ENCODE measurements at regions not wholly inside any gene's neighbourhood (a gene's known extent, or its start where the extent isn't known, plus 50 kb on each side); places are given as distances from the start of the nearest gene placed in this dataset.

DNA sequence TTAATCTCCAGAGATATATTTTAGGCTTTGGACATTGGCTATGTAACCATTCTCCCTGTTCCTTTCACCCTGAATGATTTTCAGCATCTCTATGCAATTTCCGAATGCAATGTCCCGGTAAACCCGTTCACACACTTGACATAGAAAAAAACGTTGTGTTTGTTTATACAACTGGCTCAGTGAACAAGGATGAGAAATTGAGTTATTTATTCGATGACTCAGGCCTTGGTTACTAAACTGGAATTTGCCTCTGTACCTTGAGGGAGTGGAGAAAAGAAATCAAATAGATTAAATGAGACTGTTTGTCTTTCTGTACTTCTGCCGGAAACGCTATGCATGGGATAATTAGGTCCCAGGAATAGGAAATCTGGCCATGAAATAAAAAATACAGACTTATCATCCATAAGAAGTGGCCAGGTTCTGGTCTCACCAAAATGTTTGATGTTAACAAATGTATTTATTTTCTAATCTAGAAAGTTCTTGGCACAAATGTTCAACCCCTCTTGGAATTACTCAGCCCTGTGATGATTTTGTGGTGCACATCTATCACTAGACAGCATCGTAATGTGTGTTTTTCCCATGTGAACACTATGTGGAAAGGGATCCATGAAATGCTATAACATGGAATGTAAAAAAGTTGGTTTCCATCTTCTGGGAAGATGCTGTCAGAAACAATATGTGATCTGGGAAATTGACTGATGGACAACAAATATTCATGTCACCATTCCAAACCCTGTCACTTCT is 253.9 kb downstream of the DUSP10 start:
- TF ChIP-seq GATA2 (IDR thresholded peaks at IDR 0.05; ENCODE audit: insufficient read depth, insufficient read length, low read depth, low read length) (no peak), POLR2AphosphoS5 (IDR thresholded peaks at IDR 0.05; ENCODE audit: insufficient read depth, low read depth, low read length) (no peak)
- TF ChIP-seq, protein P1, sequence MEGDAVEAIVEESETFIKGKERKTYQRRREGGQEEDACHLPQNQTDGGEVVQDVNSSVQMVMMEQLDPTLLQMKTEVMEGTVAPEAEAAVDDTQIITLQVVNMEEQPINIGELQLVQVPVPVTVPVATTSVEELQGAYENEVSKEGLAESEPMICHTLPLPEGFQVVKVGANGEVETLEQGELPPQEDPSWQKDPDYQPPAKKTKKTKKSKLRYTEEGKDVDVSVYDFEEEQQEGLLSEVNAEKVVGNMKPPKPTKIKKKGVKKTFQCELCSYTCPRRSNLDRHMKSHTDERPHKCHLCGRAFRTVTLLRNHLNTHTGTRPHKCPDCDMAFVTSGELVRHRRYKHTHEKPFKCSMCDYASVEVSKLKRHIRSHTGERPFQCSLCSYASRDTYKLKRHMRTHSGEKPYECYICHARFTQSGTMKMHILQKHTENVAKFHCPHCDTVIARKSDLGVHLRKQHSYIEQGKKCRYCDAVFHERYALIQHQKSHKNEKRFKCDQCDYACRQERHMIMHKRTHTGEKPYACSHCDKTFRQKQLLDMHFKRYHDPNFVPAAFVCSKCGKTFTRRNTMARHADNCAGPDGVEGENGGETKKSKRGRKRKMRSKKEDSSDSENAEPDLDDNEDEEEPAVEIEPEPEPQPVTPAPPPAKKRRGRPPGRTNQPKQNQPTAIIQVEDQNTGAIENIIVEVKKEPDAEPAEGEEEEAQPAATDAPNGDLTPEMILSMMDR (IDR thresholded peaks at IDR 0.05; ENCODE audit: extremely low read depth in 1 of 2, insufficient read depth in 1 of 2, low read depth in 1 of 2, low read length in 2 of 2), result no peak
